Lower lobe of right lung (tissue), 2 donors: ENCODE measurements at regions not wholly inside any gene's neighbourhood (a gene's known extent, or its start where the extent isn't known, plus 50 kb on each side); places are given as distances from the start of the nearest gene placed in this dataset.

Experiments
- ATAC-seq, 2 donors: fragments of 200-7000 bp; cut with Tn5 transposase; one replicate each; pipeline ENCODE4 v1.9.1; 2020 to 2022; ENCODE audit warnings: mild to moderate bottlenecking in 2 of 2, moderate library complexity in 2 of 2
- DNase-seq: peaks from one replicate; pipeline ENCODE4 v3.0.0-alpha.2; 2020
- H3K27ac ChIP-seq: fragments of 200-600 bp; one replicate; pipeline ENCODE4 v1.8.0; 2022
- H3K27me3 ChIP-seq: fragments of 200-600 bp; one replicate; pipeline ENCODE4 v1.8.0; 2022; ENCODE audit warnings: low read depth
- H3K36me3 ChIP-seq: fragments of 200-600 bp; one replicate; pipeline ENCODE4 v1.8.0; 2022; ENCODE audit warnings: mild to moderate bottlenecking
- H3K4me1 ChIP-seq: fragments of 200-600 bp; one replicate; pipeline ENCODE4 v1.8.0; 2022
- H3K4me3 ChIP-seq: fragments of 200-600 bp; one replicate; pipeline ENCODE4 v1.8.0; 2022; ENCODE audit warnings: mild to moderate bottlenecking
- H3K9me3 ChIP-seq: fragments of 200-600 bp; one replicate; pipeline ENCODE4 v1.8.0; 2022
- intact Hi-C: fragments of 100-400 bp; cut with DNase I; formaldehyde crosslinking; loops from one replicate; pipeline ENCODE4 v1.11.0; 2022
- TF ChIP-seq, protein P1 (sequence below): fragments of 200-600 bp; IDR thresholded peaks from one replicate; pipeline ENCODE4 v1.8.0; 2022; ENCODE audit warnings: antibody characterized with exemption, mild to moderate bottlenecking
- donor health status: DM: no; HTN: yes; CAD: no; lungs with severe emphysema.

DNA sequence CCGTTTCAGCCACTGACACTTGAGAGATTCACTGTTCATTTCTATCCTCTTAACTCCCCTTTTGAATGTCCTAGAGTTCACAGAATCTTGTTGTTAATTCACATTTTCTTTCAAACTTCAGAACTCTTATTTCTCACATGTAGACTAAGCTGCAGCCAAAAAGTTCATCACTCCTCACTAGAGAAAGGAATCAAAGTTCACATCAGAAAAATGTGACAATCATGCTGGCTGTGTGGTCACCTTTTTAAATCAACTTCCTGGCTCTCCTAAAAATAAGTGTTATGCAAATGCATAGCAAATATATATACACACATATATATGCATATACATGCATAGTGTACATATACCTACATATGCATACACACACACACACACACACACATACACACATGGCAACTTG lies 123.0 kb downstream of the CBLN4 start:
- H3K4me3 ChIP-seq: no peak overlapping the region
- intact Hi-C loops: no loop called here
- TF ChIP-seq, protein P1, sequence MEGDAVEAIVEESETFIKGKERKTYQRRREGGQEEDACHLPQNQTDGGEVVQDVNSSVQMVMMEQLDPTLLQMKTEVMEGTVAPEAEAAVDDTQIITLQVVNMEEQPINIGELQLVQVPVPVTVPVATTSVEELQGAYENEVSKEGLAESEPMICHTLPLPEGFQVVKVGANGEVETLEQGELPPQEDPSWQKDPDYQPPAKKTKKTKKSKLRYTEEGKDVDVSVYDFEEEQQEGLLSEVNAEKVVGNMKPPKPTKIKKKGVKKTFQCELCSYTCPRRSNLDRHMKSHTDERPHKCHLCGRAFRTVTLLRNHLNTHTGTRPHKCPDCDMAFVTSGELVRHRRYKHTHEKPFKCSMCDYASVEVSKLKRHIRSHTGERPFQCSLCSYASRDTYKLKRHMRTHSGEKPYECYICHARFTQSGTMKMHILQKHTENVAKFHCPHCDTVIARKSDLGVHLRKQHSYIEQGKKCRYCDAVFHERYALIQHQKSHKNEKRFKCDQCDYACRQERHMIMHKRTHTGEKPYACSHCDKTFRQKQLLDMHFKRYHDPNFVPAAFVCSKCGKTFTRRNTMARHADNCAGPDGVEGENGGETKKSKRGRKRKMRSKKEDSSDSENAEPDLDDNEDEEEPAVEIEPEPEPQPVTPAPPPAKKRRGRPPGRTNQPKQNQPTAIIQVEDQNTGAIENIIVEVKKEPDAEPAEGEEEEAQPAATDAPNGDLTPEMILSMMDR: no peak
- no peaks in the 10 kb centered on the region for H3K36me3 ChIP-seq
- H3K27me3 ChIP-seq: no peaks in the 10 kb centered on the region
- H3K4me1 ChIP-seq: no peaks in the 10 kb centered on the region
- DNase-seq (no peak), ATAC-seq (no peak)
- no peak overlapping the region for H3K27ac ChIP-seq
- no peaks in the 10 kb centered on the region for H3K9me3 ChIP-seq

DNA sequence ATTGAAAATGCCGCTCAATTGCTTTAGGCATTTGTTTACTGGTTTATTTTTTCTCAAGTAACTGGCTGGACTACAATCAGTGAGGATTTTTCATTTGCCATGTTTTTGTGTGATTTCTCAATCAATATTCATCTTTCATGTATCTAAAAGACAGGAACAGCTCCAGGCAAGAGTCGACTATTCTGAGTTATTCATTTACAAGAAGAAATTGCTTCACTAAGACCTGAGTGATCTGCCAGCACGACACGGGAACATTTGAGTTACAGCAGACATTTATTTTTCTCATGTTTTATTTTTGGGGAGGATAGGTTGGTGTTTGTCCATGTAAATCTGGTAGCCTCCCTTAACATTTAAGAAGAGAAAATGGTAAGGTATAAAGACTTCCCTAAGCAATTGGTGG lies 124.1 kb downstream of the CBLN4 start:
- no peak overlapping the region for H3K27ac ChIP-seq
- TF ChIP-seq, protein P1: no peak
- intact Hi-C loops: no loop called here
- DNase-seq: no peak
- no peaks in the 10 kb centered on the region for H3K27me3 ChIP-seq
- H3K4me1 ChIP-seq: no peaks in the 10 kb centered on the region
- ATAC-seq: no peak
- no peaks in the 10 kb centered on the region for H3K36me3 ChIP-seq
- no peak overlapping the region for H3K4me3 ChIP-seq
- no peaks in the 10 kb centered on the region for H3K9me3 ChIP-seq

DNA sequence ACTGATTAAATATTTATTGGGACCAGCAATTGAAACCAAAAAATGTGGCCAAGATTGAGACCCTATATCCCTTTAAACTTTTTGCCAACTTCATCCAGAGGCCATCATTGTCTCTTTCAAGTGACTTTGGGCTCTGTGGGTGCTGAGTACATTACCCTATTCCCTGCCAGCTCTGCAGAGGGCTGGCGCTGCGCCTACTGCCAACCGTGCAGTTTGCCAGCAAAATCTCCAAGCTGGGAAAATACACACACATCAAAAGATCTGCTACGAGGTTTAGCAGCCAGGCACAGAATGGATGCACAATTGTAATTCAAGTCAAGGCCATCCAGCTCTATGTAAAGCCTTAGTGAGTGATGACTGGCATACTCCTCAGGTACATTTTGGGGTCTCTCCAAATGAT lies 125.0 kb downstream of the CBLN4 start:
- Histone ChIP-seq H3K9me3 (no peaks in the 10 kb centered on the region), H3K36me3 (no peaks in the 10 kb centered on the region), H3K27me3 (no peaks in the 10 kb centered on the region), H3K27ac (no peak overlapping the region), H3K4me3 (no peak overlapping the region), H3K4me1 (no peaks in the 10 kb centered on the region)
- ATAC-seq (no peak), DNase-seq (no peak)
- intact Hi-C loops: no loop called here
- TF ChIP-seq, protein P1: no peak

DNA sequence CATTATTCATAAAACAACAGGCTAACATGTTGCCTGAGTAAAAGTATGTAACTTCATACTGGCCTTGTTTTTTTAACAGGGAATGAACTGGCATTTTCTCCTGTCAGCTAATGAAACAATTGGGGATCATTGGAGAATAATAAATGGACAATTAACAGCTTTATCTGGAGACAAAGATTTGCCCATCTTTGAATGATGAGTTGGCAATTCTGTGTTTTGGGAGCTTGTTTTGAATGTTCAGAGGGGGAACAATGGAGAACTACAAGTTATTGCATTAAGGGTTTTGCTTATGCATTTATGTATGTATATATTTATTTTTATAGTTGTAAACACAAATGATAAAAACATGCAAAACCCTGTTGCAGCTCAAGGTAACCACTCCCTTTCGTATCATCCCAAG lies 150.3 kb downstream of the CBLN4 start:
- TF ChIP-seq, protein P1: no peak
- ATAC-seq (no peak), DNase-seq (no peak)
- Histone ChIP-seq H3K27me3 (no peaks in the 10 kb centered on the region), H3K4me3 (no peak overlapping the region), H3K4me1 (no peaks in the 10 kb centered on the region), H3K36me3 (no peaks in the 10 kb centered on the region), H3K27ac (no peak overlapping the region), H3K9me3 (no peaks in the 10 kb centered on the region)
- intact Hi-C loops: no loop called here

DNA sequence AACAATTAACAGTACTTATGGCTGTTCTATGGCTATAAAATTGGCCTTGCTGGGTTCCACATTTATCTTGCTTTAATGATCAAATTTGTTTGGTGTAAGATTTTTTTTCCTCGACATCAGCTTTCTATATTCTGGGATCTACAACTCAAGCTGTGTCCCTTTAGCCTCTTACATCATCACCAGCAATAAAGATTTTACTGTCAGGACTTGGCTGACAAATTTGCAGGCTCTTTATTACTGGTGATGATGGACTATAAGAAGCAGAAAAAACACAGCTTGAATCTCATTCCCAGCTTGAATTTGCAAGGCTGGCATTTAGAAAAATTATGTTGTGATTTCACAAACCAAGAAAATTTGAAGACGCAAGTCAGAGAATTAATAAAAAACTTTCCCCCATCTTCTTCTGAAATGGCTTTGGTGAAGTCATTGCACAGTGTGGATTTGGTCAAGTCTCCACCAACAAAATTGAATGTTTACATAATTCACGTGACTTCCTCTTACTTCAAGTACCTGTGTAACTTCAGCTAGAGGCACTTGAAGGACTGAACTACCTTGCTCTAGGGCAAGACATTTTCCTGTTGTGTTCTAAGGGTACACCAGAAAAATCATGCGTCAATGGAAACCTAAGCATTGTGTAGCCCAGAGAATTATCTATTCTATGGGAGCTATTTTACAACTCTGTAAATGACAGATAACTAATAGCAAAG lies 175.0 kb downstream of the CBLN4 start:
- DNase-seq (no peak), ATAC-seq (peak; percentile 74 to 89)
- Histone ChIP-seq H3K4me1 (no peaks in the 10 kb centered on the region), H3K27me3 (no peaks in the 10 kb centered on the region), H3K4me3 (no peak overlapping the region), H3K36me3 (no peaks in the 10 kb centered on the region), H3K27ac (no peak overlapping the region), H3K9me3 (no peaks in the 10 kb centered on the region)
- intact Hi-C loops: no loop called here
- TF ChIP-seq, protein P1: no peak
